Mesenteric fat pad (tissue), 1 donor: ENCODE measurements at regions not wholly inside any gene's neighbourhood (a gene's known extent, or its start where the extent isn't known, plus 50 kb on each side); places are given as distances from the start of the nearest gene placed in this dataset.
"Not testable (repeated sequence)": the region's sequence is repeated elsewhere in the genome, so short reads cannot be mapped to it uniquely, and the experiment has no call there.

Experiments
- DNase-seq: peaks from one replicate; pipeline ENCODE4 v3.0.0-alpha.2; 2020; ENCODE audit warnings: low spot score
- donor health status: DM: yes; HTN: yes; CAD: no.

GRCh38 chr13:39803156-39803555, 147.7 kb downstream of the COG6 start:
- DNase-seq = no peak

GRCh38 chr13:39803851-39804250, 148.4 kb downstream of the COG6 start:
- DNase-seq = no peak

DNA sequence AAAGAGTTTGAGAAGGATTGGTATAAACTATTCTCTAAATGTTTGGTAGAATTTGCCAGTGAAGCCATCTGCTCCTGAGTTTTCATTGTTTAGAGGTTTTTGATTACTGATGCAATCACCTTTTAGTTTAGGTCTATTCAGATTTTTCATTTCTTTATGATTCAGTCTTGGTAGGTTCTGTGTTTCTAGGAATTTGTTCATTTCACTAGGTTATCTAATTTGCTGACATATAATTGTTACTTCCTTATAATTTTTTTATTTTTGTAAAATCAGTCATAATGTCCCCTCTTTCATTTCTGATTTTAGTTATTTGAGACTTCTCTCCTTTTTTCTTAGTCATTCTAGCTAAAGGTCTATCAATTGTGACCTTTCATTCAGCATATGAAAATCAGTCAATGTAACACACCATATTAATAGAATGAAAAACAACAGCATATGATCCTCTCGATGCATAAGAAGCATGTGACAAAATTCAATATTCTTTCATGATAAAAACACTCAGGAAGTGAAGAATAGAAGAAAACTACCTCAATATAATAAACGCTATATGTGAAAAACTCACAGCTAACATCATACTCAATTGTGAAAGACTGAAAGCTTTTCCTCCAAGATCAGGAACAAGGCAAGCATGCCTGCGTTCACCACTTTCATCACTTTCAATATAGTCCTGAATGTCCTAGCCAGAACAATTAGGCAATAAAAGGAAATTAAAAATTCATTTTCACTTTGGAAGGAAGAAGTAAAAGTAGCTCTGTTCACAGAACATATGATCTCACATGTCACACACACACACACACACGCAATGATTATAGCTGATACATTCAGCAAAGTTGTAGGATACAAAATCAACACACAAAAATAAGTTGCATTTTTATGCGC, 149.1 kb downstream of the COG6 start:
- no peak for DNase-seq

DNA sequence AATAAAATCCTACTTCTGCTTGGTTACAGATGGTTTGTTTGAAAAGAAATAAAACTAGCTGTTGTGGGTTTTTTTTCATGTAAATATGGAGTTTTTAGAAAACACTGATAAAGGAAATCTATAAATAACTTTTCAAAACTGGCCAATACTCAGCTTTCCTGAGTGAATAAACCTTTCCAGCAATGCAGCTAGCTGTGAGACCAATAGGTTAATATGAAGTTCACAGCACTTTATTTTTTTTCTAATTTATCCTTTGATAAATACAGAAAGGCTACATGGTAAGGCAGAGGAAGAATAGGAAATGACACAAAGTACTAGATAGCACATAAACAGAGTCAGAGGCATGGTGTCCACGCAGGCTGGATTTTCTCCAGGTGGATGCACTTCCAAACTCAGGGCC, 154.0 kb downstream of the COG6 start:
- no peak for DNase-seq

- DNase-seq = no peak
Measured at GRCh38 chr13:39810091-39810877, 154.8 kb downstream of the COG6 start.

GRCh38 chr13:39811051-39811450, 155.6 kb downstream of the COG6 start:
- DNase-seq = no peak

DNA sequence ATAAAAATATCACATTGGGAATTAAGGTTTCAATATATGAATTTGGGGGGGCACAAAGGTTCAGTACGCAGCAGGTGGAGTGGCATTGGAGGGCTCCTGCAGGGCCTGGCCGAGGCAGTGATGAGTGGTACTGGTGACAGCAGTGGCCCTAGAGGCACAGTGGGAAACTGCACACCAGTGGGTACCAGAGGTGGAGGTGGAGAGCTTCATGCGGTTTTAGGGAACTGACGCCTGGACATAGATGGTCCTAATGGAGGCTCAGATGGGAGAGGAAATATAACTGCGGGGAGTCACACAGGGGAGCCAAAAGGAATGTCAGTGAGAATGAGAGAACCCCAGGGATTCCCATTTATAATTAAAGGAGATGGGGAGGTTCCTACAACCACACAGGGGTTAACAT, 156.2 kb downstream of the COG6 start:
- DNase-seq = no peak

- DNase-seq = no peak
Measured at GRCh38 chr13:39815345-39816111, 160.1 kb downstream of the COG6 start.

DNA sequence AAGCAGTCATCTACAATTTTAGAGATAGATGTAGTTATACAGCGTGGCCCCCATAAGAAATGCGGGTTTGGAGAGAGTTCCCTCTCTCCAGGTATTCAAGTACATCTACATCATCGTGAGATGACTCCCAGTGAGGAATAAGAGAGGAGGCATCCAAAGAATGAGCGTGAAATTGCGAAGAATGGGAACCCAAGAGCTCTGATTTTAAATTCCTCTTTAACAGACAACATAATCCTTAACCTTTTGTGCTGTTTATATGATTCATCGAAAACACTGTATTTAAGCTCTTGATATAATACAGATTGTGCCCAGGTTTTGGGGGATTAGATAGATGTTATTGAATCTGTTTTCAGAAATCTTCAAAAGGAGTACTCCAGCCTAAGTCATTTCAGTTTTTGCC, 161.5 kb downstream of the COG6 start:
- no peak for DNase-seq

DNA sequence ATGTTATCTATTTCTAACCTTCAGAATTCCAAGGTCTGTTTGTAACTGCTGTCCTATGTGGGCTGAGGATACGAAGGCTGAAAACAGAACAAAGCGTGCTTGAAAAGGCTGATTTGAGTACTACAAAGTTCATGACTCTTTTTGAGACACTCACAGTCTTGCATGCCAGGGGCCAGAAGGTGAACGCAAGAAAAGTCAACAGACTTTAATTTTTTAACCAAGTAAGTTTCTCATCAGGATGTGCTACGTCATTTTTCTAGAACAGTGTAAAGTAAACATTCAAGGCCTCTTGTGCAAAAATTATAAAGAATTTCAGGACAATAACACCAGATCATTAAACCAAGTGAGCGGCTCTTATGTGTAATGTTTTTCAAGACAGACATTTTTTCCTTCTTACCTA, 163.5 kb downstream of the COG6 start:
- no peak for DNase-seq

DNA sequence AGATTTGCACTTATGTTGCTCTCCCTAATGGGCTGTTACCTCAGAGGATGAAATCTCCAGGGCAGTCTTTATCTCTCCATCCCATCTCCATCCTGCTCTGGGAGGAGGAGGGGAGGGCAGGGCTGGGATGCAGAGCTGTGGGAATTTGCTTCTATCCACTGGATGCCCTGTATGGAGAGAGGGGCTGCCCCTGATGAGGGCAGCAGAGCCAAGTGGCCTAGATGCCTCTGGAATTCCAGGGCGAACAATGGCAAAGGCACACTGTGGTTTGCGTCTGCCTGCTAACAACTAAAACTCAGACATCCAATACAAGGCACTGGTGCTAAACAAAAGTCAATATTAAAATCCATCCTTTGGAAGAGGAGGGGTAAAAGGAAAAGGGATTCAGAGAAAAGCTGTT, 165.1 kb downstream of the COG6 start:
- DNase-seq = no peak

GRCh38 chr13:39821977-39822376, 166.5 kb downstream of the COG6 start:
- no peak for DNase-seq

GRCh38 chr13:39822437-39822836, 167.0 kb downstream of the COG6 start:
- no peak for DNase-seq

GRCh38 chr13:39823063-39823713, 167.7 kb downstream of the COG6 start:
- no peak for DNase-seq

DNA sequence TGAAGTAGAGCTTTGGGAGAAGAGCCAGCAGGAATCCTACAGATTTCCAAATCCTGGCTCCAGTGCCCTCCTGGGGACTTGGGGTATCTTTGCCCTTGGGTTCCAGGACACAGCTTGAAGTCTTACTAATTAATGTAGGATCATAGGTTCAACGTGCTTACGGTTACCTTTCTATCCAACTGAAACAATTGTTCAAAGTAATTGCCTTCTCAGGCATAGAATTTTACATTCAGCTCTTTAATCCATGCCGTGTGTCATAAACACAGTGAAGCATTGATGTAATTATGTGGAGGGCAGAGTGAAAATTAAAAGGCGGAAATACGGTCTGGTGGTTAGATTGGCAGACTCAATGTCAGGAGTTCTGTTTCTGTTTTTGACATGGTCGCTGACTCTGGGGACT, 170.4 kb downstream of the COG6 start:
- DNase-seq = no peak

GRCh38 chr13:39835253-39835652, 179.8 kb downstream of the COG6 start:
- DNase-seq = no peak

DNA sequence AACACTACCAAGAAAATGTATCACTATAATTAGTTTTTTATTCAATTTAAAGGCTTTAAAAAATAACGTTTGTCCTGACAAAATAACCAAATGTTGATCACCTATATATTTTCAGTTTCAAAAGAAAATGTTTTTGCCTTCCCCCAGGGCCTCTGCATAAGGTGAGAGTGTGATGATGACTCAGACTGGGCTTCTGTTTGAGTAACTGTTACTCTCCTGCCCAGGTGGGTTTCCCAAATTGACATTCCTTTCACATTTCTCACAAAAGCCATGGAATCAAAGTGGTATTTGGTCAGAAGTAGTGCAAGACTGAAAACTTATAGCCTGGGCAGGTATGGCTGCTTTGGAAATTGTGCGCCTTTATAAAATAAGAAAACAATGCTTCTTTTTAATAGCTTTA, 180.6 kb downstream of the COG6 start:
- no peak for DNase-seq

DNA sequence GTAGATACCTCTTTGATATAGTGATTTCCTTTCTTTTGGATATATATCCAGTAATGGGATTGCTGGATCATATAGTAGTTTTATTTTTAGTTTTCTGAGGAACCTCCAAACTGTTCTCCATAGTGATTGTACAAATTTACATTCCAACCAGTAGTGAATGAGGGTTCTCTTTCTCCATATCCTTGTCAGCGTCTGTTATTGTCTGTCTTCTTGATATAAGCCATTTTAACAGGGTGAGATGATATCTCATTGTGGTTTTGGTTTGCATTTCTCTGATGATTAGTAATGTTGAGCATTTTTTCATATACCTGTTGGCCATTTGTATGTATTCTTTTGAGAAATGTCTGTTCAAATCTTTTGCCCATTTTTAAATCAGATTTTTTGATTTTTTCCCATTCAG, 182.4 kb downstream of the COG6 start:
- DNase-seq = not testable (repeated sequence)

DNA sequence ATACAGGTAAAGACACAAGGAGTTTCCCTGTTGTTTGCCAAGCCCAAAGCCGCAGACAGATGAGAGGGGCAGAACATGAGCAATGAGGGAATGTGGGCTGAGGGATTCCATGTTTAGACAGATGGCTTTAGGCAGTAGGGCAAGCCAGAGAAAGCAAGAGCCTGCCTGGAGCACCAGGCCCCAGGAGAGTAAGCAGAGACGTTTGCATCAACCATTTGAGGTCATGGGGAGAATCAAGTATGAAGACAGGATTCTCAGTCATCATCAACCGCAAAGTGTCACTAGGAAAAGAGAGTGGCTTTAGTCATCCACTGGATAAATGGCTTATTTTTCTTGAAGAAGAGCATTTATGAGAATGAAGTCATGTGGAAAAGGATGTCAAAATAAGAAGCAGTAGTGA, 184.7 kb downstream of the COG6 start:
- DNase-seq = no peak

GRCh38 chr13:39847336-39847735, 191.9 kb downstream of the COG6 start:
- DNase-seq = no peak

- no peak for DNase-seq
Measured at GRCh38 chr13:39855236-39855635, 199.8 kb downstream of the COG6 start.
